GM12878 (cell line): ENCODE measurements at regions not wholly inside any gene's neighbourhood (a gene's known extent, or its start where the extent isn't known, plus 50 kb on each side); places are given as distances from the start of the nearest gene placed in this dataset.

Experiments used
- POLR2AphosphoS2 ChIP-seq: IDR thresholded peaks from 2 replicates; pipeline ENCODE4 v1.6.1; 2011; ENCODE audit warnings: low read depth, mild to moderate bottlenecking, low read length, improper control_type of control experiment, moderate library complexity
- SUZ12 ChIP-seq: fragments of 200-600 bp; sonication (generic); IDR thresholded peaks from one replicate; pipeline ENCODE4 v1.6.1; 2018; ENCODE audit warnings: antibody characterized with exemption, mild to moderate bottlenecking; ENCODE audit not compliant: unreplicated experiment

DNA sequence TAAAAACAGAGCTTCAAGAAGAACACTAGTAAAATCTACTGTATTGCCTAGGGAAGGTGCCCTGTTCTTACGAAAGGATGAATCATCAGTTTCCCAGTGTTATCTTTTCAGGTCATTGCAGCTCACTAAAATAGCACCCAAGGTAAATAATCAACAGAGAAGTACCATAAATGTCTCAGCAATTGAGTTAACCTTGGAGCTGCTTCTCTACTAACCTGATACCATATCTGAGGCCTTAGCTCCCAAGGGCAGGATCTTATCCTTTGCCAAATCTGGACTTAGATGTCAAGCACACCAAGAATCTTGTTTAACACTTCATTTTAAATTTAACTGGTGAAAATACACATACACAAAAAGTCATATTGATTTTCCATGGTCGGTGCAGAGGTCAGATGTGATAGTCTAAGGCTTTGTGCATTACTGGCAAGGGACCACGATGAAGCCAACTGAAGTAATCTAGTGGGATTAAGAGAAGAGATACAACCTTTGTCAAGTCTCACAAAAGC is 81.5 kb downstream of the EDN1 start:
- no peak for TF ChIP-seq SUZ12
- no peak for TF ChIP-seq POLR2AphosphoS2
